Kidney (tissue), 13 donors: ENCODE measurements at regions not wholly inside any gene's neighbourhood (a gene's known extent, or its start where the extent isn't known, plus 50 kb on each side); places are given as distances from the start of the nearest gene placed in this dataset.
A peak's percentile ranks its signal among the peaks of the same experiment; 100 is the strongest.

Source experiments
- DNase-seq, 5 donors: peaks; one replicate each; pipeline ENCODE4 v3.0.0-alpha.2; 2013 to 2020
- FAIRE-seq: peaks from 2 replicates; lab custom pipeline; 2012; peaks lifted over from hg19 to GRCh38; lab: Jason Lieb, UNC
- H3K27ac ChIP-seq, 2 donors: one replicate each; pipeline ENCODE4 v1.7.0; 2013; ENCODE audit warnings: low read depth in 2 of 2, low read length in 2 of 2, inconsistent platforms in 1 of 2
- H3K27me3 ChIP-seq: one replicate; pipeline ENCODE4 v1.7.1; 2013; ENCODE audit warnings: low read length, inconsistent platforms; ENCODE audit not compliant: control insufficient read depth, insufficient read depth
- H3K36me3 ChIP-seq, 3 donors: one replicate each; pipeline versions ENCODE4 v1.7.0 to v1.7.1; 2013; ENCODE audit warnings: low read length in 3 of 3, control low read depth in 1 of 3, inconsistent platforms in 1 of 3; ENCODE audit not compliant: insufficient read depth in 3 of 3, control insufficient read depth in 2 of 3
- H3K4me1 ChIP-seq, 3 donors: one replicate each; pipeline versions ENCODE4 v1.7.0 to v1.7.1; 2013; ENCODE audit warnings: low read length in 3 of 3, inconsistent platforms in 1 of 3, low read depth in 1 of 3; ENCODE audit not compliant: control insufficient read depth in 2 of 3, insufficient read depth in 2 of 3
- H3K4me3 ChIP-seq, 3 donors: one replicate each; pipeline versions ENCODE4 v1.7.0 to v1.8.1; 2013; ENCODE audit warnings: low read length in 3 of 3, control low read depth in 1 of 3, inconsistent platforms in 1 of 3
- H3K9ac ChIP-seq, 3 donors: one replicate each; pipeline versions ENCODE4 v1.7.0 to v1.7.1; 2013; ENCODE audit warnings: low read length in 3 of 3, control low read depth in 1 of 3, inconsistent platforms in 1 of 3
- H3K9me3 ChIP-seq, 3 donors: one replicate each; pipeline versions ENCODE4 v1.7.0 to v1.7.1; 2013; ENCODE audit warnings: low read length in 3 of 3, control low read depth in 1 of 3, inconsistent platforms in 1 of 3; ENCODE audit not compliant: control insufficient read depth in 2 of 3, insufficient read depth in 1 of 3
- intact Hi-C: fragments of 100-400 bp; cut with DNase I; formaldehyde crosslinking; loops from one replicate; pipeline ENCODE4 v1.11.1; 2022
- TF ChIP-seq, protein P1 (sequence below): IDR thresholded peaks from 3 replicates; pipeline ENCODE4 v1.5.1; 2012; ENCODE audit warnings: mild to moderate bottlenecking, moderate library complexity, borderline replicate concordance; ENCODE audit not compliant: insufficient read depth; ENCODE audit errors: extremely low read depth
- donor health status: control.
- donor health status: control.
- donor health status: control.
- donor health status: control.
- donor health status: control.
- donor health status: DM: yes; HTN: yes; CAD: no.
- donor health status: Normal renal cell carcinoma (clear cell type).

- Histone ChIP-seq H3K27ac (no peak overlapping the region), H3K9ac (no peak overlapping the region), H3K9me3 (no peaks in the 10 kb centered on the region), H3K4me1 (no peaks in the 10 kb centered on the region), H3K4me3 (no peak overlapping the region), H3K36me3 (no peaks in the 10 kb centered on the region), H3K27me3 (no peaks in the 10 kb centered on the region)
- intact Hi-C loops = no loop called here
- TF ChIP-seq, protein P1, sequence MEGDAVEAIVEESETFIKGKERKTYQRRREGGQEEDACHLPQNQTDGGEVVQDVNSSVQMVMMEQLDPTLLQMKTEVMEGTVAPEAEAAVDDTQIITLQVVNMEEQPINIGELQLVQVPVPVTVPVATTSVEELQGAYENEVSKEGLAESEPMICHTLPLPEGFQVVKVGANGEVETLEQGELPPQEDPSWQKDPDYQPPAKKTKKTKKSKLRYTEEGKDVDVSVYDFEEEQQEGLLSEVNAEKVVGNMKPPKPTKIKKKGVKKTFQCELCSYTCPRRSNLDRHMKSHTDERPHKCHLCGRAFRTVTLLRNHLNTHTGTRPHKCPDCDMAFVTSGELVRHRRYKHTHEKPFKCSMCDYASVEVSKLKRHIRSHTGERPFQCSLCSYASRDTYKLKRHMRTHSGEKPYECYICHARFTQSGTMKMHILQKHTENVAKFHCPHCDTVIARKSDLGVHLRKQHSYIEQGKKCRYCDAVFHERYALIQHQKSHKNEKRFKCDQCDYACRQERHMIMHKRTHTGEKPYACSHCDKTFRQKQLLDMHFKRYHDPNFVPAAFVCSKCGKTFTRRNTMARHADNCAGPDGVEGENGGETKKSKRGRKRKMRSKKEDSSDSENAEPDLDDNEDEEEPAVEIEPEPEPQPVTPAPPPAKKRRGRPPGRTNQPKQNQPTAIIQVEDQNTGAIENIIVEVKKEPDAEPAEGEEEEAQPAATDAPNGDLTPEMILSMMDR = no peak
- FAIRE-seq (no peak), DNase-seq (no peak)
Observed at GRCh38 chr12:124168016-124168786, 126.7 kb upstream of the RFLNA start.

DNA sequence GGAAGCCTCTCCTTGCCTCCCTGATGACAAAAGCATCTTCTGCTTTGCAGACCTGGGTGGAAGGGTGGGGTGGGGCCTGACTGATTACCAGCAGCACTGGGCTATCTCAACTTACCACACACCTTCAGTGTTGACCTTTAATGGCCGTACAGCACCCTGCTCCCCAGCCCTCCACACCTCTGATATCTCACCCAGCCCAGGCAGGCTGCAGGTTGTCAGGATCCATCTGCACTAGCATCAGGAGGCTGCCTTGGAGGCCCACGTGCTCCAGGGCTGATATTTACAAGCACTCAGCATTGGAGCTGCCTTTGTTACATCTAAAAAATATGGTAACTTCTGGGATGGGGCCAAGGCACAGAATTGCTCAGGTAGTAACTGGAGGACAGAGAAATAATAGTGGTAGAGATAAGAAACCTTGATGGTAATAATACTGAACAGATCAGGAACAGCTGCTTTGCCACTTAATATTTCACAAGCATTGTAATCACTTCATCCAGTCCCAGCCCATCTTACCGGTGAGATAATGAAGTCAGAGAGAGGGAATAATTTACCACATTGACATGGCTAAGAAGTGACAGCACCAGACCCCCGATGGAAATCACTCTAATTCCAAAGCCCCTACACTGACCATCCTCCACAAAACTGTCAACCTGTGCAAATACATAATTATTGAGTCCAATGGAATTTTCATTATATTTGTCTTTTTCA, 125.2 kb upstream of the RFLNA start:
- FAIRE-seq = no peak

DNA sequence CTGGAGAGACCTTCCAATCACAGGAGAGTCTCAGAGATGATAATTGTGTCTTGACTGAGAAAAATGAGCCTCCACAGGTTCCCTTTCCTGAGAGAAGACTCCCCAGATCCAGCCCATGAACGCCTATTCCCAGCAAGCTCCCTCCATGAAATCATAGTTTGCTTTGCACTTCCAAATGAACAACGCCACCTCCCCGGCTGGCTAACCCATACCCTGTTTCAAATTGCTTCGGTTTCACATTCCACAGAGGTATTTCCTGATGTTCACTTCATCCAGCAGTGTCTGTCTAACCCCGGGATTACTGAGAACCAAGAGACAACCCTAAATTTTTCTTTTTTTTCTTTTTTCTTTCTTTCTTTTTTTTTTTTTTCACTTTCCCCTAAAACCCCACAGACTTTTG, 124.1 kb upstream of the RFLNA start:
- TF ChIP-seq, protein P1 = no peak
- Histone ChIP-seq H3K4me1 (peaks cover 0 to 6% (median 0%) of the 10 kb centered on the region in 3 donors), H3K9ac (no peak overlapping the region), H3K36me3 (no peaks in the 10 kb centered on the region), H3K27me3 (no peaks in the 10 kb centered on the region), H3K9me3 (no peaks in the 10 kb centered on the region), H3K27ac (no peak overlapping the region), H3K4me3 (no peak overlapping the region)
- intact Hi-C loops = no loop called here
- DNase-seq (peak in 1 of 5 donors; percentile 33), FAIRE-seq (no peak)

More for the DNA sequence above, 125.2 kb upstream of the RFLNA start:
- peaks cover 0 to 2% (median 0%) of the 10 kb centered on the region in 3 donors for H3K4me1 ChIP-seq
- no peaks in the 10 kb centered on the region for H3K36me3 ChIP-seq
- intact Hi-C loops = no loop called here
- no peak overlapping the region for H3K4me3 ChIP-seq
- no peaks in the 10 kb centered on the region for H3K9me3 ChIP-seq
- H3K27ac ChIP-seq = no peak overlapping the region
- no peak overlapping the region for H3K9ac ChIP-seq
- TF ChIP-seq, protein P1 = no peak
- DNase-seq = no peak
- no peaks in the 10 kb centered on the region for H3K27me3 ChIP-seq
